ENCODE measurements at regions not wholly inside any gene's neighbourhood (a gene's known extent, or its start where the extent isn't known, plus 50 kb on each side); places are given as distances from the start of the nearest gene placed in this dataset.

GRCh38 chr7:26515314-26515842 is 223.7 kb downstream of the SNX10 start:
- TF ChIP-seq CTCF (IDR thresholded peaks at IDR 0.05): no peak
- TF ChIP-seq POLR2A (IDR thresholded peaks at IDR 0.05): no peak
